GM18511 (cell line): ENCODE measurements at regions not wholly inside any gene's neighbourhood (a gene's known extent, or its start where the extent isn't known, plus 50 kb on each side); places are given as distances from the start of the nearest gene placed in this dataset.
"Not testable (repeated sequence)": the region's sequence is repeated elsewhere in the genome, so short reads cannot be mapped to it uniquely, and the experiment has no call there.

Experiments used
- ATAC-seq: cut with Tn5 transposase; IDR thresholded peaks from one replicate; pipeline ENCODE4 v1.9.1; 2021; ENCODE audit warnings: mild to moderate bottlenecking, moderate library complexity; ENCODE audit not compliant: unreplicated experiment

GRCh38 chr10:43922335-43923280 is 273.9 kb upstream of the ZNF32 start:
- ATAC-seq: no peak

GRCh38 chr10:43921881-43922280 is 273.2 kb upstream of the ZNF32 start:
- no peak for ATAC-seq

GRCh38 chr10:43921478-43921877 is 272.8 kb upstream of the ZNF32 start:
- no peak for ATAC-seq

- not testable (repeated sequence) for ATAC-seq
These were observed 271.6 kb upstream of the ZNF32 start for GRCh38 chr10:43920236-43920758.

GRCh38 chr10:43913676-43914235 is 265.1 kb upstream of the ZNF32 start:
- no peak for ATAC-seq

GRCh38 chr10:43912469-43912868 is 263.8 kb upstream of the ZNF32 start:
- no peak for ATAC-seq

GRCh38 chr10:43906490-43906889 is 257.8 kb upstream of the ZNF32 start:
- no peak for ATAC-seq

- no peak for ATAC-seq
These were observed 257.0 kb upstream of the ZNF32 start for GRCh38 chr10:43905512-43906236.

- no peak for ATAC-seq
These were observed 256.2 kb upstream of the ZNF32 start for GRCh38 chr10:43904844-43905243.

GRCh38 chr10:43904301-43904700 is 255.6 kb upstream of the ZNF32 start:
- ATAC-seq: no peak

- ATAC-seq: no peak
These were observed 254.8 kb upstream of the ZNF32 start for GRCh38 chr10:43903451-43903850.

GRCh38 chr10:43902842-43903241 is 254.2 kb upstream of the ZNF32 start:
- no peak for ATAC-seq

- no peak for ATAC-seq
These were observed 253.2 kb upstream of the ZNF32 start for GRCh38 chr10:43901744-43902504.

GRCh38 chr10:43901302-43901701 is 252.6 kb upstream of the ZNF32 start:
- ATAC-seq: no peak

- ATAC-seq: no peak
These were observed 251.9 kb upstream of the ZNF32 start for GRCh38 chr10:43900571-43900970.

- no peak for ATAC-seq
These were observed 250.7 kb upstream of the ZNF32 start for GRCh38 chr10:43899224-43899959.

- no peak for ATAC-seq
These were observed 249.9 kb upstream of the ZNF32 start for GRCh38 chr10:43898592-43898991.

GRCh38 chr10:43897765-43898419 is 249.2 kb upstream of the ZNF32 start:
- no peak for ATAC-seq

GRCh38 chr10:43892062-43892770 is 243.5 kb upstream of the ZNF32 start:
- ATAC-seq: no peak
